Peyer's patch (tissue), 4 donors: ENCODE measurements at regions not wholly inside any gene's neighbourhood (a gene's known extent, or its start where the extent isn't known, plus 50 kb on each side); places are given as distances from the start of the nearest gene placed in this dataset.

Source experiments
- CTCF ChIP-seq, 6 experiments: fragments of 450-650 bp in 4 of 6; fragments of 200-600 bp in 2 of 6; sonication (generic) in 1 of 6; IDR thresholded peaks; one replicate each; pipeline ENCODE4 v1.5.1; 2017 to 2019; ENCODE audit warnings: antibody characterized with exemption in 6 of 6, mild to moderate bottlenecking in 3 of 6, moderate library complexity in 1 of 6
- POLR2A ChIP-seq, 2 donors: fragments of 450-650 bp; IDR thresholded peaks; one replicate each; pipeline ENCODE4 v1.5.1; 2017; ENCODE audit warnings: antibody characterized with exemption in 2 of 2, mild to moderate bottlenecking in 2 of 2, moderate library complexity in 2 of 2

DNA sequence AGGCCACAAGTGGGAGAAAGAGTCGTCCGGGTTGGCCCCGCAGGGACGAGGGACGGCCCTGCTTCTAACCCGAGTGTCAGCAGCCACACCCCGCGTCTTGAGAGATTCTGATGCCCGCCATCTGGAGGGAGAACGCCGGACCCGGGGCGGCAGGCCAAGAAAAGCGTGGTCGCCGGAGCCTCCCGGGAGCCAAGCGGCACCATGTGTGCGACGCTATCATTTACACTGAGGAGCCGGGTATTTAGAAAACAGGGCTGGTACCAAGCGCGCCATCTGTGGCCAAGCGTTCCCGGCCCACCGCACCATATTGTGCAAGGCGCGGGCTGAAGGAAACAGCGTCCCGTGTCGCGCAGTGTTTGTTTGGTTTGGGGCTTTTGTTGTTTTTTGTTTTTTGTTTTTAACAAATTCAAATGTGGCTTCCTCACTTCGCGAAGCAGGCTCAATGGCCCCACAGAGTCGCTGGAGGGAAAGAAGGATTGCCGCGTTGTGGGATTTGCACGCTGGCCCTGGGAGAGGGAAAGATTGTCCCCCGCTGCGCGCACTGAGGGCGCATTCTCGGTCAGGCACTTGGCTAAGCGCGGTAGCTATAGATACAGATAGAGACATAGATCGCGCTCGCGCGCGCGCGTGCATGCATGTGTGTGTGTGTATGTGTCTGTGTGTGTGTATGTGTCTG, 153.8 kb downstream of the BCL11B start:
- TF ChIP-seq CTCF (IDR thresholded peaks at IDR 0.05) (no peak), POLR2A (IDR thresholded peaks at IDR 0.05) (no peak)
